ENCODE measurements at regions not wholly inside any gene's neighbourhood (a gene's known extent, or its start where the extent isn't known, plus 50 kb on each side); places are given as distances from the start of the nearest gene placed in this dataset.

DNA sequence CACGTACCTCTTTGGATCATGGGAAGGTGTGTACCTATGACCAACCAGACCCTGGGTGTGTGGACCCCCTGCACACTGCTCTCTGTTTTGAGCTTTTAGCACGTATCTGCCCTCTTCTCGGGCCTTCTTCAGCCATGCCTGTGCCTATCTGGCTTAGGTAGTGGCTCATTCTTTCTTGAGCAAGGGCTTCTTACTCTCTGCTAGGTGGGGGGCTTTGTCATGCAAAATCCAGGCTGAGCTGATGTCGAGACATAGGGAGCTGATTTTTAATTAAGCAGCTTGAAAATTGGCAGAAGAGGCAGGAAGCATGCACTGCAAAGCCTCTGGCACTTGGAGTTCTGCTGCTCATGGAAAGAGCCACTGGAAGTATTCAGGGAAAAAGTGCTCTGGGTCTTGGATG, 181.6 kb upstream of the IRX6 start:
- TF ChIP-seq CTCF (IDR thresholded peaks at IDR 0.05): no peak
- no peak for TF ChIP-seq ZFX (IDR thresholded peaks at IDR 0.05; ENCODE audit: borderline replicate concordance)

Measured in 22Rv1 (cell line).